ENCODE measurements at regions not wholly inside any gene's neighbourhood (a gene's known extent, or its start where the extent isn't known, plus 50 kb on each side); places are given as distances from the start of the nearest gene placed in this dataset.

- TF ChIP-seq, protein P1, sequence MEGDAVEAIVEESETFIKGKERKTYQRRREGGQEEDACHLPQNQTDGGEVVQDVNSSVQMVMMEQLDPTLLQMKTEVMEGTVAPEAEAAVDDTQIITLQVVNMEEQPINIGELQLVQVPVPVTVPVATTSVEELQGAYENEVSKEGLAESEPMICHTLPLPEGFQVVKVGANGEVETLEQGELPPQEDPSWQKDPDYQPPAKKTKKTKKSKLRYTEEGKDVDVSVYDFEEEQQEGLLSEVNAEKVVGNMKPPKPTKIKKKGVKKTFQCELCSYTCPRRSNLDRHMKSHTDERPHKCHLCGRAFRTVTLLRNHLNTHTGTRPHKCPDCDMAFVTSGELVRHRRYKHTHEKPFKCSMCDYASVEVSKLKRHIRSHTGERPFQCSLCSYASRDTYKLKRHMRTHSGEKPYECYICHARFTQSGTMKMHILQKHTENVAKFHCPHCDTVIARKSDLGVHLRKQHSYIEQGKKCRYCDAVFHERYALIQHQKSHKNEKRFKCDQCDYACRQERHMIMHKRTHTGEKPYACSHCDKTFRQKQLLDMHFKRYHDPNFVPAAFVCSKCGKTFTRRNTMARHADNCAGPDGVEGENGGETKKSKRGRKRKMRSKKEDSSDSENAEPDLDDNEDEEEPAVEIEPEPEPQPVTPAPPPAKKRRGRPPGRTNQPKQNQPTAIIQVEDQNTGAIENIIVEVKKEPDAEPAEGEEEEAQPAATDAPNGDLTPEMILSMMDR (IDR thresholded peaks at IDR 0.05): no peak
- no peak for TF ChIP-seq POLR2AphosphoS5 (IDR thresholded peaks at IDR 0.05)
Observed at GRCh38 chr5:3266861-3267260, 328.8 kb upstream of the IRX1 start.
